GM18511 (cell line): ENCODE measurements at regions not wholly inside any gene's neighbourhood (a gene's known extent, or its start where the extent isn't known, plus 50 kb on each side); places are given as distances from the start of the nearest gene placed in this dataset.
A peak's percentile ranks its signal among the peaks of the same experiment; 100 is the strongest.
"Not testable (repeated sequence)": the region's sequence is repeated elsewhere in the genome, so short reads cannot be mapped to it uniquely, and the experiment has no call there.

Source experiments
- ATAC-seq: cut with Tn5 transposase; IDR thresholded peaks from one replicate; pipeline ENCODE4 v1.9.1; 2021; ENCODE audit warnings: mild to moderate bottlenecking, moderate library complexity; ENCODE audit not compliant: unreplicated experiment

DNA sequence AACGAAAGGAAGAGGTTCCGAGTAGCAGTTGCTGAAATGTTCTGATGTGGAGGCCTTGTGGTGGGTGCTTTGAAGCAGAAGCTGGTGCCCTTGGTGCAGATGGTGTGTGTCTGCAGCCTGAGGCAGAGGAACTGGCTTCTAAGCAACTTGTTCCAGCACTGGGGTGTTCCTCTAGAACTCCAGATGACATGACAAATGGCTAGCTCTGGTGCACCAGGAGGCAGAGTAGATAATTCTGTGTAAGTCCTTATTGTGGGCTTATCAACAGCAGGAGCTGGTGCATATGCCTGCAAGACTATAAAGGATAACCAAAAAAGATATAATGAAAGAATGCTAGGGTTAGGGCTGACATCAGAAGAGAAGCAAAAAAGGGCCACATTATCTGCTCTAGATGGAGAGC, 76.5 kb downstream of the ARL5B start:
- no peak for ATAC-seq

DNA sequence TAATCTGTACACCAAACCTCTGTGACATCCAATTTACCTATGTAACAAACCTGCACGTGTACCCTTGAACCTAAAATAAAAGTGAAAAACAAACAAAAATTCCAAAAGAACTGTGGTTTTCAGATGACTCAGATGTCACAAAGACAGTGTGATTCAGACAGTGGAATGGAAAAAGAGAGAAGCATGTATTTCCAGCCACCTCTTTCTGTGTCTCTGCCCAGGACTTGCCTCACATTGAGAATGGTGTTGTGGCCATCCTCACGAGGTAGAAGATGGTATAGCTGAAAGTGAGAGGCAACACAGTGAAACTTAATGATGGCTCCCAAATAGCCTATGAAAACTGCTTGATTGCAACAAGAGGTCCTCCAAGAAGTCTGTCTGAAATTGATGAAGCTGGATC, 78.0 kb downstream of the ARL5B start:
- ATAC-seq, result no peak

DNA sequence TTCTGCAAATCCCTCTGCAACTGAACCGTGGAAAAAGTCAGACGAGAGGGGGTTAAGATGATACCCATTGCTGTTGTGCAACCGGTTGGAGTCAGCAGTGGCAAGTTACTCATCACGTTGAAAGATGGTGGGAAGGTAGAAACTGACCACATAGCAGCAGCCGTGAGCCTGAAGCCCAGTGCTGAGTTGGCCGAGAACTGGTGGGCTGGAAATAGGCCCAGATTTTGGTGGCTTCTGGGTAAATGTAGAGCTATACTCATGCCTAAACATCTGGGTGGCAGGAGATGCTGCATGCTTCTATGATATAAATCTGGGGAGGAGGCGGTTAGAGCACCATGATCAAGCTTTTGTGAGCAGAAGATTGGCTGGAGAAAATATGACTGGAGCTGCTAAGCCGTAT, 78.6 kb downstream of the ARL5B start:
- ATAC-seq, result no peak

DNA sequence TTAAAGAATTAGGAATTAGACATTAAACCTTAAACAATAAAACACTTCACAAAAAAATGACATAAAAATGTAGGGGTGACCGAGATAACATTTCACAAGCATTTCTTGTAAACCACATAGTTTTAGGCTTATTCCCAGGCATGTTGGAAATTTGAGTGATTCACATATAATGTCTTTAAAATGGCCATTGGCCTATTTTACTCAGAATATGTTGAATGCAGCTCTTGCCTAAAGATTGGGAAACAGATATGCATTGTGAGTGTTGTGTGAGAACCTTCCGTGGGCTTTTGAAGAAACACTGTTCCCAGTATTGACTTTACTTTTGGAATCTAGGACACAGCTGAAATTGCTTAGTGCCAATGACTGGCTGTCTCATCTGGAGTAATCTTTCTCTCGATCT, 79.6 kb downstream of the ARL5B start:
- no peak for ATAC-seq

DNA sequence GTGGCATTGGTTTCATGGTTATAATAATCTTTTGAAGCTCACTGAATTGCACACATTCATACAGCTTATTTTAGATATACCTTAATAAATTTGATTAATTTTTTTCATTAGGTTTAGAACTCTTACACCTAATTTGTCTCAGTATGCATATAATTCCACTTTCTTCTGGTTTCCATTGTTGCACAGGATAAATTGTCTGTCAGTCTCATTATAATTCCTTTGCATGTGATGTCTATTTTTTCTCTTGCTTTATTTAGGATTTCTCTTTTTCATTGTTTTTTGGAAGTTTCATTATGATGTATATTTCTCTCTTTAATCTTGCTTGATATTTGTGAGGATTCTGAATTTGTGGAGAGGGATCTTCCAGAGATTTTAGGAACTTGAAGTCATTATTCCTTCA, 84.7 kb downstream of the ARL5B start:
- no peak for ATAC-seq

DNA sequence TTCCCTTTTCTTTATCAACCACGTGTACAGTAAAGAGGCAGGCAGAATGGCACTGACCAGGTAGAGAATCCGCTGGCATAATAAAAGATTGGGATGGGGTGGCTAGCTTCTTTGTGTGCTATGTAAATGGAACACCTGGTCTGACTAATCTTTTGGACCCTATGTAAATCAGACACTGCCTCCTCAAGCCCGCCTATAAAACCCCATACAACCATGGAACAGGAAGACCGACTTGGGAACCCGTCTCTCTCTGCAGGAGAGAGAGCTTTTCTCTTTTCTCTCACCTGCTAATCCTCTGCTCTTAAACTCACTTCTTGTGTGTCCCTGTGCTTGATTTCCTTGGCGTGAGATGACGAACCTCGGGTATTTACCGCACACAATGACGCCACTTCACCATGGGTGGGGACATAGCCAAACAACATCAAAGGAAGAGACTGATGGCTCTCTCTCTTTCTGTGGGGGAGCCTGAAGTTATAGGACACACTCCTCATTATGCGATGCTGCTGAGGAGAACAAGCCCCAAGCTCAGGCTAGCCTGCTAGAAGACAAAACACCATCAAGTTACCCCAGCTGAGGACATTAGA, 94.2 kb downstream of the ARL5B start:
- ATAC-seq, result no peak

DNA sequence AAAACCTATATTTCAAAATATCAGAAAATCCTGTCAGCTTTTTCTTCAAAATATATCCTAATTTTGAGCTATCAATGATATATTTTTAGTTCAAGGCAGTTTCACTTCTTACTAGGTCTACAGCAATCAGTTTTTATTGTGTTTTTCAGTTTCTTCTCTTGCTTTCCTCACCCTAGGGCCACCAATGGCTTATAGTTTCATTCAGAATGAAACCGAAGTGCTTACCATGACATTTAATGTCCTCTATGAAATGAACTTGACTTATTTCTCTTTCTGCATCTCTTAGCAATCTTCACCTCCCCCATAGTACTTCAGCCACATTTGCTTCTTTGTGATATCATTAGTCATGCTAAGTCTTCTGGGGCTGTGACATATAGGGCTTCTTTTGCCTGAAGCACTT, 100.3 kb downstream of the ARL5B start:
- peak; percentile 75 for ATAC-seq

DNA sequence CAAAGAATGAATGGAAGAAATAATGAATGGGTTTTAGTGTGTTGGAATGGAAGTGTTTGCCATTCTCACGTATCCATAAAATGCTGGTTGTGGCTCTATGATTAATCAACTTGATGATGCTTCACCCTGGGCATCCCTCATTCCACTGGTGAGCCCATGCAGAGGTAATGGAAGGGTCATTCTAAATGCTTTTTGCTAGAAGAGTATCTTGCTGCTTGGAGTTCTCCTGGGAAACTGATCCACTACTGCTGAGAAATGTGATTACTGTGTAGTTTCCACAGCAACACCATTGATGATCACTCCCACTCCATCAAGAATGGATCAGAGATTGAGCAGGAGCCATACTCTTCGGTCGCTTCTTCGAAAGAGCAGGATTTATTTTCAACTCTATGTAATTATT, 101.6 kb downstream of the ARL5B start:
- no peak for ATAC-seq

DNA sequence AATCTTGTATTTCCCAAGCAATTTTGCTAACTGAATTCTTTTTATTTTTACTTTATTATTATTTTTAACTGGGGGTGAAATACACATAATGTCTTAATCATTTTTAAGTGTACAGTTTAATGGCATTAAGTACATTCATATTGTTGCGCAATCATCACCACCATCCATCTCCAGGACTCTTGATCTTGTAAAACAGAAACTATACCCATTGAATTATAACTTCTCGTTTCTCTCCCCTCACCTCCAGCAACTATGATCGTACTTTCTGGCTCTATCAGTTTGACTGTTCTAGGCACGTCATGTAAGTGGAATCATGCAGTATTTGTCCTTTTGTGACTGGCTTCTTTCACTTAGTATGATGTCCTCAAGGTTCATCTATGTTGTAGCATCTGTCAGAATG, 108.8 kb downstream of the ARL5B start:
- no peak for ATAC-seq

DNA sequence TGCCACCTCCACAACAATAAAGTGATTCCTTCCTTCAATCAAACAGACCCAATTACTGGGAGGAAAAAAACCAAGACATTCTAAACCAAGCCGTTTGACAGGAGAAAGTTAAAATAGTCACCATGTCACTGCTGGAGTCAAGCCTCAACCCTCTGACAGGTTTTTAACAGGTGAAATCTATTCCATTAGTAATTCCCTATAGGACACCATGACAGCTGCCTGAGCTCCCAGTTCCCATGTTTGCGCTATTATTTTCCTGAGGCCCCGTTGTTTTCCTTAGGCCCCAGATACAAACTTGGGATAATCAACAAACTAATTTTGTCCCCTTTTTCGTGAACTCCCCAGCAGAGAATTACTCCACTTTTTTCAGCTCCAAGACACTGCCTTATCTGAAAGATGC, 113.9 kb downstream of the ARL5B start:
- ATAC-seq, result no peak

DNA sequence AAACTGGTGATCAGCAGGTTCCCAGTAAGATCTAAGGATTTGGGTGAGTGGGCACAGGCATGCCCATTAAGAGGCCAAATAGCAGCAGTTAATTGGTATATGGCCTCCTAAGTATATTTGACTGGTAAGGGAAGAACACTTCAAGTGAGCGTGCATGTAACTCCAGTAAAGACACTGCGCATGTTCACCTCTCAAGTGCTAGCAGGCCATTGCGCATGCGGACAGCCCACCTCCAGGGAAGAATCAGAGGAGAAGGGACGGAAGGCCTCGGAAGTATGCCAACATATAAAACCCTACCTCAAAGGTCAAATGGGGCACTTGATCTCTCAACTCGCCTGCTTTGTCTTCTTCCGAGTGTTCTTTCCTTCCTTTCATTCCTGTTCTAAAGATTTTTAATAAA, 118.0 kb downstream of the ARL5B start:
- no peak for ATAC-seq

DNA sequence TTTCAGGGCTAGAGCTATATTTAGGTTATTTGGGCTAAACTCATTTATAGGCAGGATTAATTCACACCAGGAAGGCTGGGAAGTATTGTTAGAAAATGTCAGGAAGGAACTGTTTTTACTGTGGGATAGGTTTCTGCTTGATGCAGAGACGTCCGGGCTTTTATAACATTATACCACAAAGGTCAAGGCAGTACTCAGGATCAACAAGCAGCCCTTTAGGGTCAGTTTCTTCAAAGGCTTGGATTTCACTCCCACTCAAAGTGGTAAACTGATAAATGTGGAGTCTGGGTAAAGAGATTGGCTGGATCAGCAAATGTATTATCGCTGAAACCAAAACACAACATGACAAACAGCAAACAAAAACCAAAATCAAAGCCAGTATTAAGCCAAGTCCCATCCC, 127.2 kb downstream of the ARL5B start:
- no peak for ATAC-seq

DNA sequence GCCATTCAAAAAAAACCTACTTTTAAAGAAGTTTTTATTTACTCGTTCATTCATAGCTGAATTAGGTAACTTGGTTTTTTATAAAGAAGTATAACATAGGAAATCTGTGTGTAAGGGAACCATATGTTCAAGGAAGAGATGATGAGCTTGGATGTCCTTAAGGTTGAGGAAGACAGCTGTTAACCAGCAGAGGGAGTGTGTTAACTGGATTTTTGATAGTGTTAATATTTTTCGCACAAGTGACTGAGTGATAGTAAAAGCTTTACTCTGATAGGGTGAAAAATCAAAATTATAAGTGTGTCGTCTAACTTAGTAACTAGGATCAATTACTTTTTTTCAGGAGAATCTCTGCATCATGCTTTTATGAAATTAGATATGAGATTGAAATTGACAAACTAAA, 134.7 kb downstream of the ARL5B start:
- ATAC-seq, result no peak

DNA sequence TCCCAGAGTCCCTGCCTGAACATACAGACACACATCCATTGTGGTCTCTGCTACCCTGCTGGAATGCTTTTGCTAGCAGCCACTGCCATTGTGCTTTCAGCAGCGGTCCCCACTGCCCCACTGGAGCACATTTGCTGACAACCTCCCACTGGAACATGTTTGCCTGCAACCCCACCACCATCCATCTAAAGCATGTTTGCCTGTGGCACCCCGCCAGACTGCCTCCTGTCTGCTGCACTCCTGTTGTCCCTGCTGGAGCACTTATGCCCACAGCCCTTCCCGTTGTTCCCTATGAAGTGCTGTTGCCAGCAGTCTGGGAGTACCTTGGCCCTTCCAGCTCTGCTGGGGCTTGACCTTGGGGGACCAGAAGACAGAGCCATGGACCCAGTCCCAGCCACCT, 136.3 kb downstream of the ARL5B start:
- no peak for ATAC-seq

DNA sequence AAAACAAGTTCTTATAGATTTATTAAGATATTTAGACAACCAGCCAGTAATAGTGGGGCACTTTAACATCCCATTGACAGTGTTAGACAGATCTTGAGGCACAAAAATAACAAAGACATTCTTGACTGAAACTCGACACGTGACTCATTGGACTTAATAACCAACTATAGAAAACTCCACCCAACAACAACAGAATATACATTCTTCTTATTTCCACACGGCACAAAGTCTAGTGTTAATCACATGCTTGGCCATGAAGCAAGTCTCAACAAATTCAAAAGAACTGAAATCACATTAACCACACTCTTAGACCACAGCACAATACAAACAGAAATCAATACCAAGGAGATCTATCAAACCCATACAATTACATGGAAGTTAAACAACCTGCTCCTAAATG, 138.1 kb downstream of the ARL5B start:
- ATAC-seq, result no peak

DNA sequence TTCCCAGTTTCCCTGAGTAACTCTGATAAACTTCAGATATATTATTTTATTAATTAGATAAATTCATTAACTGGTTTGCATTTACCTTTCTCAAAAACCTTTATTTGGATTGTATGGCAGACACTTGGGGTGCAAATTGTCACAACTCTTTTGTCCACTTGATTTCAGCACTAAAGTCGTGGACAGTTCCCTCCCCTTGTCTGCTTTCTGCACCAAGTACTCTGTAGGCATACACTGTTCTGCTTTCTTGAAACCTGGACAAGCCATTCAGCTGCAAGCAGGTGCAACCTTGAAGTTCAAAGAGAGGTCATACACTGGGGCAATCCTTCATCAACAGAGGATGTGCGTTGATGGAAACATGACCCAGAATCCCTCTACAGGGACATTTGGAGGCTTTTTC, 162.9 kb downstream of the ARL5B start:
- no peak for ATAC-seq

DNA sequence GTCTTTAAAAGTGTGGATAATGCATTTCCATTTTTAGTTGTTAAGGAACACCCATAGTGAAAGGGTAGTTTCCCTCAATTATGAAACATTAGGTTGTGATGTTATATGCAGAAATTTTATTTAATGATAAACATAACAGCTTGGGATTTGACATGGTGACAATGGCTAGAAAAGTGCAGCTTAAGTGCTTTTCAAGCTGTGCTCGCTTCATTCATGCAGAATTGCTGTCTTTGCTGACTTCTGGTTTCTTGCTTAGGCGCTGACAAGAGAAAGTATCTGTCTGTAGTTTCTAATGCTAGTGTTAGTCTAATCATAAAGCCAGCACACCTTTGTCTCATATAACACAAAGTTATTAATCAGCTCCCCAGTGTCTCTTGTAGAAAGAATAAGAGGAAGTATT, 170.0 kb downstream of the ARL5B start:
- ATAC-seq, result no peak

DNA sequence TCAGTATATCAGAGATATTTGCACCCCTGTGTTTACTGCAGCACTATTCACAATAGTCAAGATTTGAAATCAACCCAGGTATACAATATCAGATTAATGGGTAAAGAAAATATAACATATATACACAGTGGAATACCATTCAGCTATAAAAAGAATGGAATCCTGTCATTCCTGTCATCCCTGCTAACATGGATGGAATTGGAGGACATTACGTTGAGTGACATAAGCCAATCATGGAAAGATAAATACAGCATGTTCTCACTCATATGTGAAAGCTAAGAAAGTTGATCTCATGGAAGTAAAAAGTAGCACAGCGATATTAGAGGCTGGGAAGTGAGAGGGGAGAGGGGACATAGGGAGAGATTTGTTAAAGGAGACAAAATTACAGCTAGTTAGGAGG, 171.0 kb downstream of the ARL5B start:
- no peak for ATAC-seq

DNA sequence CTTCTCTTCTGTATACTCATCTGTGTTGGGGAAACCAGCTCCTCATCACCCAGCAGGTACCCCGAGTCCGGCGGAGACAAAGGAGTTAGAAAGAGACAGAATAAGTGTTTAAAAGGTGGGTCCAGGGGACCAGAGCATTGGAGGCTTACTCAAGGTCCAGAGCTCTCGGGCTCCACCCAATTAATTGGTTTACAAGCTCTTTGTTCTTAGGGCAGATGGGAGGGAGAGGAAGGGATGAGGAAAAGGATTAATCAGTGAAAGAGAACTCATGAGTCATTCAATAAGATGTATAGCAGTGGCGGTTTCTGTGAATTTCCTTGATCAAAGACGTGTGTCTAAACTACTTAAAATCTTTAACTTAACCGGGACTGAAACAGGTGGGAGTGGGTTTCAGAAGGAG, 192.0 kb upstream of the MALRD1 start:
- ATAC-seq, result not testable (repeated sequence)

DNA sequence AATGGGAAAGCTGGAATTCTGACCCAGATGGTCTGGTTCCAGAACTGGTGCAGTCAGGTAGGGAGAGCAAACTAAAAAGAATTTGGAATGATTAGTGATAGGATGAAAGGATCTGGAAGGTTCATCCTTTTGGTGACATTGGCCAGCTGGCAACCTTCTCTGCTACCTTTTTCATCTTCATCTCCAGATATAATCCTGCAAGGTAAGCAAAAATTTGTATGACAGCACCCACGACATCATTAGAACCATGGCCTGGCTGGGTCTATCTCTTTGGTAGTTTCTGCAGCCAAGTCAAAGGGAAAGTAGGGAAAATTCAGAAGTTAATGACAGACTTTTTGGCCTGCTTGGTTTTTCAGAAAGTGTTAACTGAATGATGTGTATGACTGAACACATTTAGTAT, 188.9 kb upstream of the MALRD1 start:
- no peak for ATAC-seq

DNA sequence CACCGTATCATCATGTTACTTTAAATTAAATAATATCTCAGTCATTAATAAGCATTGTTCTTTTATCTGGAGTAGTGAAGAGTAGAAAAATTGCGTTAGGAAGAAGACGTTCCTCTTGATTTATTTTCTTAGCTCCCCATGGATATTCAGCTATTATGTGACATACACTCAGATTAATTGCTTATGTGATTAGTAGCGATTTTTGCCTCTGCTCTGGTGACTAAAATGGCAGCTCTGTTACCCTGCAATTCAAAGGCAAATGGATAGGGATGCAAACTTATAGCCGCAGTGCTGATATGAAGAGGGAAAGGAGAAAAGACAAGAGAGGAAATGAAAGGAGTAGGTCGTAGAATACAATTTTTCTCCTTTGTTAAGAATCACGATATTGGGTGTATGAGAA, 188.4 kb upstream of the MALRD1 start:
- no peak for ATAC-seq

DNA sequence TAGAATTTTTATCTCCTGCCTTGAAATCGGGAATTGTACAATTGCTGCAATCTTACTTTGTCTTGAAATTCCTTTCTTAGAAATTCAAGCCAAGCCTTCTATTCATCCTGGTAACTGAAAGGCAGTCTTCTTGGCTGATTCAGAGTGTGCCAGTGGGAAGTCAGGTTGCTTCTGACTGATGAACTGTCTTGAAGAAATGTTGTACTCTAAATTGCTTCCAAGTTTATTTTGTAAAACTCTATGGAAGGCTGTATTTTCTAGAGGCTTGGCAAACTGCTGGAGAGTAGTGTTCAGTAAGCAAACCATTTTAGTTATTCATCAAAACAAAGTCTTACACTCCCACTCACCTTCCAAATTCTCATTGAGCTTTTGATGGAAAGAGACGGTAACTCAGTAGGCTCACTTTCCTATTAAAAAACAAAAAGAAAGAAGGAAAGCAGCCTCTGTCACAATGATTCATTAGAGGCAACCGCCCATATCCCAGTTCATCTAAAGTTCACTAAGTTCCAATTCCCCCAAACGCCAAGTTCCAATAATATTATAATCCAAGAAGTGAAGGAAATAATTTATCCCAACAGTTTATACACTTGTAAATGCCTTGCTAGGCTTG, 187.9 kb upstream of the MALRD1 start:
- ATAC-seq, result no peak

DNA sequence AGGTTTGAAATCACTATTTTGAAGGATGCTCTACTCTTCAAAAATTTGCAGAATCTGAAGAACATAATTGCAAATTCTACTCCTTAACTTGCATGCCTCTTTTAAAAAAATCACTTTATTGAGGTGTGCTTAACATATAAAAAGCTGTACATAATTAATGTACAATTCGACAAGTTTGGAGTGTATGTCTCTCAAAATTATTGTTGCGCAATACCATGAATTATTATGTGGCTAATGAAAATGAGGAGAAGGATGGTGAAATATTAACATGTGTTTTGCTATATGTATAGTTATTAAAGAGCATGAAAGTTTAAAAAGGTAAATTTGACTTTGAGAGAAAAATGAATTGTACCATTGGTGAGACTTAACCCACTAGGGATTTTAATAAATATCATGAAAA, 187.2 kb upstream of the MALRD1 start:
- no peak for ATAC-seq
